ENCODE measurements at regions not wholly inside any gene's neighbourhood (a gene's known extent, or its start where the extent isn't known, plus 50 kb on each side); places are given as distances from the start of the nearest gene placed in this dataset.
"Not testable (repeated sequence)": the region's sequence is repeated elsewhere in the genome, so short reads cannot be mapped to it uniquely, and the experiment has no call there.

DNA sequence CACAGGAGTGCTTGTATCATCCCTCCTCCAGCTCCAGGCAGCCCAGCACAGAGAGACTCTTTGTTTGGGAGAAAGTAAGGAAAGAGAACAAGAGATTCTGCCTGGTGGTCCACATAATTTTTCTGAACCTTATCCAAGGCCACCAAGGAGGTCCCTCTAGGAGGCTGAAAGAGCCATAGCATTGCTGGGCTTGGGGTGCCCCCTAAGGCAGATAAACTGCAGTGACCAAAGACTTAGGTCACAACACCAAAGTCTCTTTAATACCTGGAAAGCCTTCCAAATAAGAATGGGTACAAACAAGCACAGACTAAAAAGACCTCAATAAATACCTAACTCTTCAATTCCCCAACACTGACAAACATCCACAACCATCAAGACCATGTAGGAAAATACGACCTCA, 310.2 kb upstream of the PPP2R3A start:
- Histone ChIP-seq H3K4me1 (ENCODE audit: control insufficient read depth in 1 of 2, low read depth in 2 of 2) (no peaks in the 10 kb centered on the region), H3K36me3 (no peaks in the 10 kb centered on the region), H3K27ac (no peak overlapping the region), H3K4me3 (no peak overlapping the region), H3K27me3 (replicated peaks; ENCODE audit: insufficient read depth) (no peaks in the 10 kb centered on the region), H3K9me3 (no peaks in the 10 kb centered on the region)
- no peak for DNase-seq (ENCODE audit: low spot score)
- TF ChIP-seq, protein P1, sequence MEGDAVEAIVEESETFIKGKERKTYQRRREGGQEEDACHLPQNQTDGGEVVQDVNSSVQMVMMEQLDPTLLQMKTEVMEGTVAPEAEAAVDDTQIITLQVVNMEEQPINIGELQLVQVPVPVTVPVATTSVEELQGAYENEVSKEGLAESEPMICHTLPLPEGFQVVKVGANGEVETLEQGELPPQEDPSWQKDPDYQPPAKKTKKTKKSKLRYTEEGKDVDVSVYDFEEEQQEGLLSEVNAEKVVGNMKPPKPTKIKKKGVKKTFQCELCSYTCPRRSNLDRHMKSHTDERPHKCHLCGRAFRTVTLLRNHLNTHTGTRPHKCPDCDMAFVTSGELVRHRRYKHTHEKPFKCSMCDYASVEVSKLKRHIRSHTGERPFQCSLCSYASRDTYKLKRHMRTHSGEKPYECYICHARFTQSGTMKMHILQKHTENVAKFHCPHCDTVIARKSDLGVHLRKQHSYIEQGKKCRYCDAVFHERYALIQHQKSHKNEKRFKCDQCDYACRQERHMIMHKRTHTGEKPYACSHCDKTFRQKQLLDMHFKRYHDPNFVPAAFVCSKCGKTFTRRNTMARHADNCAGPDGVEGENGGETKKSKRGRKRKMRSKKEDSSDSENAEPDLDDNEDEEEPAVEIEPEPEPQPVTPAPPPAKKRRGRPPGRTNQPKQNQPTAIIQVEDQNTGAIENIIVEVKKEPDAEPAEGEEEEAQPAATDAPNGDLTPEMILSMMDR (IDR thresholded peaks at IDR 0.05), result no peak
- no peak for ATAC-seq (ENCODE audit: insufficient number of reproducible peaks, low FRiP score, low read depth)

DNA sequence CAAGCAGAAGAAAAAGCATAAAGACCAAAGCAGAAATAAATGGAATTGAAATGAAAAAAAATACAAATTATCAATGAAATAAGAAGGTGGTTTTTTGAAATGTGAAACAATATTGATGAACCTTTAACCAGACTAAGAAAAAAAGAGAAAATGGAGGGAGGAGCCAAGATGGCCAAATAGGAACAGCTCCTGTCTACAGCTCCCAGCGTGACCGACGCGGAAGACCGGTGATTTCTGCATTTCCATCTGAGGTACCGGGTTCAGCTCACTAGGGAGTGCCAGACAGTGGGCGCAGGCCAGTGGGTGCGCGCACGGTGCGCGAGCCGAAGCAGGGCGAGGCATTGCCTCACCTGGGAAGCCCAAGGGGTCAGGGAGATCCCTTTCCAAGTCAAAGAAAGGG, 307.1 kb upstream of the PPP2R3A start:
- ATAC-seq (ENCODE audit: insufficient number of reproducible peaks, low FRiP score, low read depth); H3K36me3 ChIP-seq; H3K9me3 ChIP-seq; H3K4me1 ChIP-seq (ENCODE audit: control insufficient read depth in 1 of 2, low read depth in 2 of 2); DNase-seq (ENCODE audit: low spot score); H3K27ac ChIP-seq; H3K4me3 ChIP-seq; H3K27me3 ChIP-seq (replicated peaks; ENCODE audit: insufficient read depth): not testable (repeated sequence)

DNA sequence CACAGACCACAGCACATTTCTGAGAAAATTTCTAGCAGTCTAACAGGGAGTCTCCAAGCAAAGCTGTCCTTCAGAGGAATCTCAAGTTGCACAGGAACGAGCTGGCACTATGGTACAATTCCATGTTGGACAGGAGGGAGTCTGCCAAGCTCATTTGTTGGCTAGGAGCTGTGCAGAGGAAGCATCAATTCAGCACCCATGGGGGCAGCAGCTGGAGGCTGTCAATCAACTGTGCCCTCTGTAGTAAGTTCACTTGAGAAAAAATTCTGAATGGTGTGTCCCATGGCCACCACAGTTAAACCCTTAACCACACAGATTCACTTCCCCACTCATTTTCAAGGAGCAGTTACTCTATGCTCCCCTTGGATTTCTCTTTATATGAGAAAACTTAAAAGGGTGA, 298.5 kb upstream of the PPP2R3A start:
- no peaks in the 10 kb centered on the region for H3K4me1 ChIP-seq (ENCODE audit: control insufficient read depth in 1 of 2, low read depth in 2 of 2)
- DNase-seq (ENCODE audit: low spot score) (no peak), ATAC-seq (ENCODE audit: insufficient number of reproducible peaks, low FRiP score, low read depth) (no peak)
- H3K27me3 ChIP-seq (replicated peaks; ENCODE audit: insufficient read depth), result no peaks in the 10 kb centered on the region
- H3K27ac ChIP-seq, result no peak overlapping the region
- TF ChIP-seq, protein P1 (IDR thresholded peaks at IDR 0.05), result no peak
- H3K9me3 ChIP-seq, result no peaks in the 10 kb centered on the region
- no peaks in the 10 kb centered on the region for H3K36me3 ChIP-seq
- H3K4me3 ChIP-seq, result no peak overlapping the region

DNA sequence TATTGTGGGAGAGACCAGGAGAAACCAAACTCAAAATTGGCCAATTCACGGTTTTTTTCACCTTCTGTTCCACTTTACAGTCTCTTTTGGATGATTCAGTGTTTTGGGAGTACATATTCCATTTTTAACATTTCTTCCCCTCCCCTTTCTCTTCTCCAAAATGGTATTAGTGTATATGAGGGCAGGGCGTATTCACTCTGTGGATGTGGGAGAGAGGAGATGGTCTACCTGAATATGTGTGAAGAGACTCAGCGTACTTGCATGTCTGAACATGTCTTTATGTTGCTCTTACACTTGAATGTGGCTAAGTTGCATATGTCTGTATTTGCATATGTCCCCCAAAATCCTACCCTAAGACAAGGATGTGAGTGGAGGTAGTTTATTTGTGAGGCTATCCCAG, 291.0 kb upstream of the PPP2R3A start:
- Histone ChIP-seq H3K4me3 (no peak overlapping the region), H3K9me3 (no peaks in the 10 kb centered on the region), H3K36me3 (no peaks in the 10 kb centered on the region), H3K27me3 (replicated peaks; ENCODE audit: insufficient read depth) (no peaks in the 10 kb centered on the region), H3K4me1 (ENCODE audit: control insufficient read depth in 1 of 2, low read depth in 2 of 2) (no peaks in the 10 kb centered on the region), H3K27ac (no peak overlapping the region)
- DNase-seq (ENCODE audit: low spot score) (no peak), ATAC-seq (ENCODE audit: insufficient number of reproducible peaks, low FRiP score, low read depth) (no peak)
- TF ChIP-seq, protein P1 (IDR thresholded peaks at IDR 0.05), result no peak

DNA sequence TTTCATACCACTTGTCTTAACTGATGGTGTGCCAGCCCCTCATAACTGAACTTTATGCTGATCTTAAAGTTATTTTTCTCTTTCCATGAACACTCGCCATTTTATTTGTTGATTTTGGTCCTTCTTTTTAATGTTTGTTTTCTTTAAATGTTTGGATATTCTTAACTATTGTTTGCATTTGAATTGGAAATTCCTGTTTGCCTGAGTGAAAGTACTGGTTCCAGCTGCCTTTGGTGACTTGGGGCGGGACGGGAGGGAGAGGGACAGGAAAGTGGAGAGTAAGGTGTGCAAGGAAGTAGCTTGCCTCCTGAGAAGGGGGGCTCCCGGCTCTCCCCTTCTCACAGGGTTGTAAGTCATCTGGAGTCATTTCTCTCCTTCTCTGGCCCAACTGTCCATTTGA, 287.1 kb upstream of the PPP2R3A start:
- ATAC-seq (ENCODE audit: insufficient number of reproducible peaks, low FRiP score, low read depth), result no peak
- Histone ChIP-seq H3K27me3 (replicated peaks; ENCODE audit: insufficient read depth) (no peaks in the 10 kb centered on the region), H3K27ac (no peak overlapping the region)

DNA sequence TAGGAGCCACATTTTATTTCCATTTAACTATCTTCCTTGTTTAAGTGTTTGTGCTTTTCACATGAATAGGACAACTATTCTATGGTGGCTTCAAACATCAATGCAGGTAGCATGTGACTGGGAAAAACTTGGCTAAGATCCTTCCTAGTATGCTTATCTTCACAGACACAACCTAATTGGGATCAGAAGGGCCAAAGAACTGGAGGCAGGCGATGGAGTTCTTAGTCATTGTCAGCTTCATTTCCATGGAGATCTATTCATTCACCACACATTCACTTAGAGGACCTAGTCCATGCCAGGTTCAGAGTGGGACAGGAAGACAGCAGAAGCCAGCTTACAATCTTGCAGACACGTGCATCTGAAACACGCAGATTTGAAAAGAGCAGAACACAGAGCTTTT, 277.5 kb upstream of the PPP2R3A start:
- H3K36me3 ChIP-seq, result no peaks in the 10 kb centered on the region
- H3K27ac ChIP-seq, result no peak overlapping the region
- no peak for DNase-seq (ENCODE audit: low spot score)
- no peak for ATAC-seq (ENCODE audit: insufficient number of reproducible peaks, low FRiP score, low read depth)
- TF ChIP-seq, protein P1 (IDR thresholded peaks at IDR 0.05), result no peak
- H3K4me1 ChIP-seq (ENCODE audit: control insufficient read depth in 1 of 2, low read depth in 2 of 2), result no peaks in the 10 kb centered on the region
- no peak overlapping the region for H3K4me3 ChIP-seq
- H3K9me3 ChIP-seq, result no peaks in the 10 kb centered on the region
- H3K27me3 ChIP-seq (replicated peaks; ENCODE audit: insufficient read depth), result no peaks in the 10 kb centered on the region

More for the DNA sequence above, 287.1 kb upstream of the PPP2R3A start:
- TF ChIP-seq, protein P1 (IDR thresholded peaks at IDR 0.05), result no peak
- peaks cover 3% of the 10 kb centered on the region for H3K9me3 ChIP-seq
- H3K4me1 ChIP-seq (ENCODE audit: control insufficient read depth in 1 of 2, low read depth in 2 of 2), result no peaks in the 10 kb centered on the region
- H3K36me3 ChIP-seq, result no peaks in the 10 kb centered on the region
- DNase-seq (ENCODE audit: low spot score), result no peak
- no peak overlapping the region for H3K4me3 ChIP-seq
